Suprapubic skin (tissue), 4 donors: ENCODE measurements at regions not wholly inside any gene's neighbourhood (a gene's known extent, or its start where the extent isn't known, plus 50 kb on each side); places are given as distances from the start of the nearest gene placed in this dataset.

Source experiments
- DNase-seq, 2 donors: peaks; one replicate each; pipeline ENCODE4 v3.0.0-alpha.2; 2019; ENCODE audit warnings: low spot score in 2 of 2
- H3K27ac ChIP-seq: fragments of 200-600 bp; sonication (generic); one replicate; pipeline ENCODE4 v1.5.1; 2019
- H3K27me3 ChIP-seq: fragments of 200-600 bp; sonication (generic); one replicate; pipeline ENCODE4 v1.5.1; 2019
- H3K36me3 ChIP-seq: fragments of 200-600 bp; sonication (generic); one replicate; pipeline ENCODE4 v1.5.1; 2019
- H3K4me1 ChIP-seq: fragments of 200-600 bp; sonication (generic); one replicate; pipeline ENCODE4 v1.5.1; 2019
- H3K4me3 ChIP-seq: fragments of 200-600 bp; sonication (generic); one replicate; pipeline ENCODE4 v1.5.1; 2019; ENCODE audit warnings: mild to moderate bottlenecking
- H3K9me3 ChIP-seq: fragments of 200-600 bp; sonication (generic); one replicate; pipeline ENCODE4 v1.5.1; 2019
- EP300 ChIP-seq: sonication (generic); formaldehyde crosslinking; IDR thresholded peaks from one replicate; pipeline ENCODE4 v1.6.1; 2017; ENCODE audit warnings: antibody characterized with exemption
- POLR2A ChIP-seq, 2 donors: fragments of 450-650 bp; IDR thresholded peaks; one replicate each; pipeline ENCODE4 v1.6.1; 2017; ENCODE audit warnings: antibody characterized with exemption in 2 of 2, mild to moderate bottlenecking in 2 of 2, moderate library complexity in 2 of 2
- POLR2AphosphoS5 ChIP-seq, 3 donors: sonication (generic); formaldehyde crosslinking; IDR thresholded peaks; one replicate each; pipeline ENCODE4 v1.6.1; 2017; ENCODE audit warnings: antibody characterized with exemption in 3 of 3
- WGBS: methylation state at CpG from one replicate; pipeline ENCODE4 v1.1.5; 2018; 5-methylcytosine and 5-hydroxymethylcytosine counted together
- TF ChIP-seq, protein P1 (sequence below), 2 donors: fragments of 200-600 bp in 1 of 2; fragments of 450-650 bp in 1 of 2; sonication (generic) in 1 of 2; IDR thresholded peaks; one replicate each; pipeline ENCODE4 v1.5.1; 2016 to 2019; ENCODE audit warnings: antibody characterized with exemption in 2 of 2, mild to moderate bottlenecking in 1 of 2, moderate library complexity in 1 of 2

DNA sequence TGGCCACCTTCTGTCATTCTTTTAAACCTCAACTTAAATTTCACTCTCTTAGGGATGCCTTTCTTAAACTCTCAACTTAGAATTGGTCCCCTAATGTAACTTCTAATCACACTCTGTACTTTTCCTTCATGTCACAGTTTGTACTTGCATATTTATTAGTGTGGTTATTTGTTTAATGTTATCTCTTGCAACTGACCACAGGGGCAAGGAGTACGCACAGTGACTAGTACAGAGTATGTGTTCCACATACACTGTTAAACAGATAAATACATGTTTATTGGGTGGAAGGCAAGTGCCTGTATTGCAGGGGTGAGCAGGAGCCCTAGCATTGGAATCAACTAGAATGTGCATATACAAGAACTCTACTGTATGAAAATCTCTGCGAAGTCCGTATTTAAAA, 554.0 kb downstream of the INSC start:
- Histone ChIP-seq H3K4me1 (no peaks in the 10 kb centered on the region), H3K4me3 (no peak overlapping the region), H3K9me3 (peaks cover 5% of the 10 kb centered on the region), H3K27ac (no peak overlapping the region), H3K27me3 (peaks cover 2% of the 10 kb centered on the region), H3K36me3 (no peaks in the 10 kb centered on the region)
- TF ChIP-seq POLR2A (IDR thresholded peaks at IDR 0.05) (no peak), EP300 (no peak), POLR2AphosphoS5 (IDR thresholded peaks at IDR 0.05) (no peak)
- TF ChIP-seq, protein P1, sequence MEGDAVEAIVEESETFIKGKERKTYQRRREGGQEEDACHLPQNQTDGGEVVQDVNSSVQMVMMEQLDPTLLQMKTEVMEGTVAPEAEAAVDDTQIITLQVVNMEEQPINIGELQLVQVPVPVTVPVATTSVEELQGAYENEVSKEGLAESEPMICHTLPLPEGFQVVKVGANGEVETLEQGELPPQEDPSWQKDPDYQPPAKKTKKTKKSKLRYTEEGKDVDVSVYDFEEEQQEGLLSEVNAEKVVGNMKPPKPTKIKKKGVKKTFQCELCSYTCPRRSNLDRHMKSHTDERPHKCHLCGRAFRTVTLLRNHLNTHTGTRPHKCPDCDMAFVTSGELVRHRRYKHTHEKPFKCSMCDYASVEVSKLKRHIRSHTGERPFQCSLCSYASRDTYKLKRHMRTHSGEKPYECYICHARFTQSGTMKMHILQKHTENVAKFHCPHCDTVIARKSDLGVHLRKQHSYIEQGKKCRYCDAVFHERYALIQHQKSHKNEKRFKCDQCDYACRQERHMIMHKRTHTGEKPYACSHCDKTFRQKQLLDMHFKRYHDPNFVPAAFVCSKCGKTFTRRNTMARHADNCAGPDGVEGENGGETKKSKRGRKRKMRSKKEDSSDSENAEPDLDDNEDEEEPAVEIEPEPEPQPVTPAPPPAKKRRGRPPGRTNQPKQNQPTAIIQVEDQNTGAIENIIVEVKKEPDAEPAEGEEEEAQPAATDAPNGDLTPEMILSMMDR (IDR thresholded peaks at IDR 0.05), result no peak
- 100% methylated on average over 3 of the region's 3 CpGs for WGBS
- DNase-seq, result no peak

DNA sequence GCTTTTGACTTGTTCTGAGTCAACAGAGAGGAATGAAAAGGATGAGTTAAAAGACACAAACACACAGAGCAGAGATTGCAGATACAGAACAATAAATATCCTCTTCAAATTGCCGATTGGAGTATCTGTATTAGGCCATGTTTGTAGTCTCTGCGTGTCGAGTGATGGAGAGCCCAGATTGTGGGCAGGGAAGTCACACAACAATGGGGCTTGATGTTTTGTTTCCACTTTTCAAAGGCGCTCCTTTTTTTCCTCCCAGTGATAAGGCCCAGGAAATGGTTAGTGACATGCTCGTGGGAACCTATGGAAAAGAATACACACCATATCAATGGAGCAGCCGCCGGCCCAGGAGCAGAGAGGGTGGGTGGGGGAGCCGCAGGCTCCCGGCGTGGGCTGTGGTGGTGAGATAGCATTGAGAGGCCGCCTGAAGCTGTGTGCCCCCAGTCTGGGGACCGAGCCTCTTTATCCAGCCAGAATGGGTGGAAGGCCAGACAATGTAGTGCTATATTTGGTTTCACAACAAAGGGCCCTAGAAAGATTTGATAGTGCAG, 555.9 kb downstream of the INSC start:
- Histone ChIP-seq H3K4me3 (no peak overlapping the region), H3K9me3 (peaks cover 5% of the 10 kb centered on the region), H3K36me3 (no peaks in the 10 kb centered on the region), H3K4me1 (no peaks in the 10 kb centered on the region), H3K27ac (no peak overlapping the region), H3K27me3 (peaks cover 2% of the 10 kb centered on the region)
- no peak for DNase-seq
- WGBS, result 84% methylated on average over 12 of the region's 12 CpGs
- TF ChIP-seq, protein P1 (IDR thresholded peaks at IDR 0.05), result no peak
- TF ChIP-seq POLR2AphosphoS5 (IDR thresholded peaks at IDR 0.05), result no peak
- no peak for TF ChIP-seq EP300
- no peak for TF ChIP-seq POLR2A (IDR thresholded peaks at IDR 0.05)

GRCh38 chr11:15671216-15671615, 556.5 kb downstream of the INSC start:
- TF ChIP-seq, protein P1 (IDR thresholded peaks at IDR 0.05), result no peak
- TF ChIP-seq POLR2AphosphoS5 (IDR thresholded peaks at IDR 0.05) (no peak), EP300 (no peak), POLR2A (IDR thresholded peaks at IDR 0.05) (no peak)
- H3K9me3 ChIP-seq, result peaks cover 5% of the 10 kb centered on the region
- H3K4me3 ChIP-seq, result no peak overlapping the region

GRCh38 chr11:15672825-15673224, 558.1 kb downstream of the INSC start:
- Histone ChIP-seq H3K27ac (no peak overlapping the region), H3K4me1 (no peaks in the 10 kb centered on the region), H3K27me3 (peaks cover 2% of the 10 kb centered on the region), H3K4me3 (no peak overlapping the region), H3K9me3 (no peaks in the 10 kb centered on the region), H3K36me3 (no peaks in the 10 kb centered on the region)
- TF ChIP-seq POLR2A (IDR thresholded peaks at IDR 0.05) (no peak), EP300 (no peak), POLR2AphosphoS5 (IDR thresholded peaks at IDR 0.05) (no peak)
- TF ChIP-seq, protein P1 (IDR thresholded peaks at IDR 0.05), result no peak
- WGBS, result 86% methylated on average over 3 of the region's 3 CpGs
- no peak for DNase-seq

More at GRCh38 chr11:15671216-15671615, 556.5 kb downstream of the INSC start:
- Histone ChIP-seq H3K27ac (no peak overlapping the region), H3K4me1 (no peaks in the 10 kb centered on the region), H3K27me3 (peaks cover 2% of the 10 kb centered on the region), H3K36me3 (no peaks in the 10 kb centered on the region)
- DNase-seq, result no peak

DNA sequence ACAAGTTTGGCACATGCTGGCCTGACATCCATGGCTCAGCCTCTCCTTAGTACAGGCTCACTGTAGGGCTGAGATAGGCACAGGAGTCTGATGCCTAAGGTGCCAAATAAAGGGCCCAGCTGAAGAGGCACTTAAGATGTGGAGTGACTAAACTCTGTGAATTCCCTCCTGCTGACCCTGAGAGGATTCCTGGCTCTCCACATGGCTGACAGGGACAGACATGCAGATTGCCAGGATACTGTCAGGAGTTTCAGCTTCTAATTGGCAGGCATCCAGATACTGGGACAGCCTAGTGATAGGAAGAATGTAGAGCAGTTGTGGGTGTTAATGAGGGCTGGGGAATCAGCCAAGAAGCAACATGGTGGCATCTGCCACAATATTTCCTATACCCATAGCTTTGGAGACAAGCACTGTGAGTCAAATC, 558.7 kb downstream of the INSC start:
- DNase-seq, result no peak
- no peaks in the 10 kb centered on the region for H3K4me1 ChIP-seq
- H3K9me3 ChIP-seq, result no peaks in the 10 kb centered on the region
- H3K27ac ChIP-seq, result no peak overlapping the region
- no peak for TF ChIP-seq POLR2AphosphoS5 (IDR thresholded peaks at IDR 0.05)
- TF ChIP-seq, protein P1 (IDR thresholded peaks at IDR 0.05), result no peak
- no peak for TF ChIP-seq POLR2A (IDR thresholded peaks at IDR 0.05)
- no peak for TF ChIP-seq EP300
- no peaks in the 10 kb centered on the region for H3K36me3 ChIP-seq
- H3K4me3 ChIP-seq, result no peak overlapping the region
- H3K27me3 ChIP-seq, result peaks cover 2% of the 10 kb centered on the region
